ENCODE measurements at regions not wholly inside any gene's neighbourhood (a gene's known extent, or its start where the extent isn't known, plus 50 kb on each side); places are given as distances from the start of the nearest gene placed in this dataset.

DNA sequence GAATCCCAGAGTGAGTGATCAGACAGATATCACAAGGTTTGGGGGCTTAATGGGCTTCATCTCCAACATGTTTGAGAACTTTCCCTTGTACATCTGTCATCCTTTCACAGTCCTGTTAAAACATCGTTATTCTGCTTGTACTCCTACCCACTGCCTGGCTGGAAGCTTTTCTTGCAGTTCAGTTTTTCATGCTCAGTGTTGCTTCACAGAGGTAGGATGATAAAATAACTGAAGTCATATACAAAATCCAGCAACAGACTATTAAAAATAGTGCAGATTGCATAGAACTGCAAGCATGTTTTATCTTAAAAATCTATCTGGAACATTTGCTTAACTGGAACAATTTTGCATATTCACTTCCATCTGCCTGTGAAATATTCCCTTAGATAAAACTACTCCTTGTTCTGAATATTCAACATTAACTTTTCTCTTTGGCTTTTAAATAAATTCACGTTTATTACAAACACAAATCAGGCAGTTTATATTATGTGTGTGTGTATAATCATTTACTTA, 579.6 kb upstream of the IGFBP7 start:
- ATAC-seq (no peak), DNase-seq (no peak)
- no peak overlapping the region for H3K4me3 ChIP-seq (ENCODE audit: low read length)
- TF ChIP-seq CTCF (IDR thresholded peaks at IDR 0.05), result no peak
- H3K27me3 ChIP-seq (ENCODE audit: control insufficient read depth, insufficient read depth, low read length), result no peaks in the 10 kb centered on the region
- H3K36me3 ChIP-seq (ENCODE audit: control insufficient read depth, insufficient read depth, low read length), result no peaks in the 10 kb centered on the region
- H3K4me1 ChIP-seq (ENCODE audit: control insufficient read depth, insufficient read depth, low read length), result no peaks in the 10 kb centered on the region
- WGBS (ENCODE audit: insufficient coverage), result 86% methylated on average over 1 of the region's 2 CpGs
- no peak overlapping the region for H3K27ac ChIP-seq (ENCODE audit: low read length)
- intact Hi-C loops (cut with micrococcal nuclease), result no loop called here
- Mint-ChIP-seq H3K27me3 (ENCODE audit: low read depth in 2 of 2) (no peaks in the 10 kb centered on the region), H3K9me3 (peaks cover 2 to 8% of the 10 kb centered on the region in 2 donors), H3K4me1 (no peaks in the 10 kb centered on the region), H3K27ac (no peak overlapping the region), H3K36me3 (no peaks in the 10 kb centered on the region), H3K4me3 (no peak overlapping the region)
- no peaks in the 10 kb centered on the region for H3K9me3 ChIP-seq (ENCODE audit: control insufficient read depth, insufficient read depth, low read length)

GRCh38 chr4:57682275-57682674, 572.1 kb upstream of the IGFBP7 start:
- Mint-ChIP-seq H3K9me3 (no peaks in the 10 kb centered on the region), H3K4me3 (no peak overlapping the region), H3K4me1 (no peaks in the 10 kb centered on the region), H3K27me3 (ENCODE audit: low read depth in 2 of 2) (no peaks in the 10 kb centered on the region), H3K27ac (no peak overlapping the region), H3K36me3 (no peaks in the 10 kb centered on the region)
- ATAC-seq (no peak), DNase-seq (no peak)
- TF ChIP-seq CTCF (IDR thresholded peaks at IDR 0.05), result no peak
- H3K4me1 ChIP-seq (ENCODE audit: control insufficient read depth, insufficient read depth, low read length), result no peaks in the 10 kb centered on the region
- H3K36me3 ChIP-seq (ENCODE audit: control insufficient read depth, insufficient read depth, low read length), result no peaks in the 10 kb centered on the region
- no peaks in the 10 kb centered on the region for H3K9me3 ChIP-seq (ENCODE audit: control insufficient read depth, insufficient read depth, low read length)
- no peak overlapping the region for H3K4me3 ChIP-seq (ENCODE audit: low read length)
- H3K27ac ChIP-seq (ENCODE audit: low read length), result no peak overlapping the region
- intact Hi-C loops (cut with micrococcal nuclease), result no loop called here
- H3K27me3 ChIP-seq (ENCODE audit: control insufficient read depth, insufficient read depth, low read length), result no peaks in the 10 kb centered on the region

GRCh38 chr4:57679969-57680368, 569.8 kb upstream of the IGFBP7 start:
- no peaks in the 10 kb centered on the region for H3K36me3 Mint-ChIP-seq
- TF ChIP-seq CTCF (IDR thresholded peaks at IDR 0.05), result no peak
- ATAC-seq, result no peak

DNA sequence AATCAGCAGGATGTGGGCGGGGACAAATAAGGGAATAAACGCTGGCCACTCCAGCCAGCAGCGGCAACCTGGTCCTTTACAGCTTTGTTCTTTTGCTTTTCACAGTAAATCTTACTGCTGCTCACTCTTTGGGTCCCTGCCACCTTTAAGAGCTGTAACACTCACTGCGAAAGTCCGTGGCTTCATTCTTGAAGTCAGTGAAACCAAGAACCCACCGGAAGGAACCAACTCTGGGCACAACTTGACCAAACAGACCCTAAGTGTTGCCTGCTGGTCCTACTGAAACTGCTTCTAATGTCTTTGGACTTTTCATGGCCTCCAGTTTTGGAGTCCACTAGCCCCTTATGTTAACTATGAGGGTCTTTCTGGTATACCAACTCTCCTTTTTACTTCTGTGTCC, 566.2 kb upstream of the IGFBP7 start:
- ATAC-seq, result no peak
- Mint-ChIP-seq H3K4me1 (no peaks in the 10 kb centered on the region), H3K36me3 (no peaks in the 10 kb centered on the region), H3K27ac (no peak overlapping the region), H3K9me3 (peaks cover 2 to 3% of the 10 kb centered on the region in 2 donors), H3K4me3 (no peak overlapping the region), H3K27me3 (ENCODE audit: low read depth in 2 of 2) (no peaks in the 10 kb centered on the region)
- TF ChIP-seq CTCF (IDR thresholded peaks at IDR 0.05), result no peak
- WGBS (ENCODE audit: insufficient coverage), result 93% methylated on average over 6 of the region's 6 CpGs
- intact Hi-C loops (cut with micrococcal nuclease), result no loop called here
- no peaks in the 10 kb centered on the region for H3K36me3 ChIP-seq (ENCODE audit: control insufficient read depth, insufficient read depth, low read length)
- no peaks in the 10 kb centered on the region for H3K9me3 ChIP-seq (ENCODE audit: control insufficient read depth, insufficient read depth, low read length)
- H3K27ac ChIP-seq (ENCODE audit: low read length), result no peak overlapping the region
- H3K27me3 ChIP-seq (ENCODE audit: control insufficient read depth, insufficient read depth, low read length), result no peaks in the 10 kb centered on the region
- no peak overlapping the region for H3K4me3 ChIP-seq (ENCODE audit: low read length)
- no peak for DNase-seq
- no peaks in the 10 kb centered on the region for H3K4me1 ChIP-seq (ENCODE audit: control insufficient read depth, insufficient read depth, low read length)

More at GRCh38 chr4:57679969-57680368, 569.8 kb upstream of the IGFBP7 start:
- 80% methylated on average over 4 of the region's 7 CpGs for WGBS (ENCODE audit: insufficient coverage)
- Histone ChIP-seq H3K4me1 (ENCODE audit: control insufficient read depth, insufficient read depth, low read length) (no peaks in the 10 kb centered on the region), H3K9me3 (ENCODE audit: control insufficient read depth, insufficient read depth, low read length) (no peaks in the 10 kb centered on the region), H3K27ac (ENCODE audit: low read length) (no peak overlapping the region), H3K27me3 (ENCODE audit: control insufficient read depth, insufficient read depth, low read length) (no peaks in the 10 kb centered on the region), H3K36me3 (ENCODE audit: control insufficient read depth, insufficient read depth, low read length) (no peaks in the 10 kb centered on the region), H3K4me3 (ENCODE audit: low read length) (no peak overlapping the region)
- Mint-ChIP-seq H3K4me1 (no peaks in the 10 kb centered on the region), H3K9me3 (peaks cover 2 to 3% of the 10 kb centered on the region in 2 donors), H3K27ac (no peak overlapping the region), H3K4me3 (no peak overlapping the region), H3K27me3 (ENCODE audit: low read depth in 2 of 2) (no peaks in the 10 kb centered on the region)
- no peak for DNase-seq
- intact Hi-C loops (cut with micrococcal nuclease), result no loop called here

Data from natural killer cell (primary cell).